ENCODE measurements at regions not wholly inside any gene's neighbourhood (a gene's known extent, or its start where the extent isn't known, plus 50 kb on each side); places are given as distances from the start of the nearest gene placed in this dataset.
A peak's percentile ranks its signal among the peaks of the same experiment; 100 is the strongest.

DNA sequence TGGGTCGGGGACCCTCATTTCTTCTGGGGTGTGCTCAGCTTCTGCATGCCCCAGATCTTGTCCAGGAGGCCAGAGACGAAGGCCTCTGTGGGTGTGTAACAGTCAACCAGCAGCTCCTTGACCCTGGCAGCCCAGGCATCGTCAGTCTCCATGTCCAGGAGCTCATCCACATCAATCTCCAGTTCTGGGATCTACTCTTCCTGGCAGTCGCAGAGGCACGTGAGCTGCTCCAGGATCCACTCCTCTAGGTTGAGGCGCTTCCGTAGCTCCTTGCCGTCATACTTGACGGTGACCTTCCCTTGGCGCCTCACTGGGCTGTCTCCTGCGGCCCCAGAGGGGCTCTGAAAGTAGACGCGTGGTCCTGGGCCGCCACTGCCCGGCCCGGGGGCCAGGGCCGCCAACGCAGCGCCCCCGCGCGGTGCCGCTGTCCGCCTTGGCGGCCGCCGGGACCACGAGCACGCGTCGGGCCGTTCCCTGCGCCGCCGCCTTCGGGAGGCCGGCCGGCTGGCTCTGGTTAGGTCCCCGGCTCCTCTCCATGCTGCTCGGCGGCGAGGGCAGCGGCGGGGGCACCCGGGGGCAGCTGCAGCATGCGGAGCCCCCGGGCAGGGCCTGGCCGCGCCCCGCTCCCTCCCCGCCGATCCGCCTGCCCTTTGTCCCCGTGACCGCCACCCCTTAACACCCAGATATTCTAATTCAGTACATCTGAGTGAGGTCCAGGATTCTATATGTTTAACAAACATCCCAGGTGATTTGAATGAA is 170.5 kb downstream of the SEPTIN7 start:
- H3K4me2 ChIP-seq (ENCODE audit: insufficient read depth, low read length), result peak overlapping the region; percentile 70
- CTCF ChIA-PET, result interaction anchor here (0.6 to 6.9 kb wide), 12 partner anchors 9 to 348 kb away, joined by 3 to 61 read pairs (median 5); no protein-coding TSS in a partner anchor

More for the DNA sequence above, 170.5 kb downstream of the SEPTIN7 start:
- POLR2A ChIA-PET, result no interaction called here
- Histone ChIP-seq H3K9me3 (replicated peaks; ENCODE audit: control insufficient read depth, insufficient read depth, low read length) (no peaks in the 10 kb centered on the region), H3K9ac (replicated peaks; ENCODE audit: extremely low read depth, insufficient read depth, low read length) (no peak overlapping the region), H3K27ac (ENCODE audit: insufficient read depth, low read depth, low read length) (no peak overlapping the region), H3K36me3 (ENCODE audit: control insufficient read depth in 2 of 2, extremely low read depth in 1 of 2, insufficient read depth in 2 of 2, low read length in 2 of 2) (no peaks in the 10 kb centered on the region), H3K9me1 (replicated peaks; ENCODE audit: control insufficient read depth, extremely low read depth, insufficient read depth, low read length) (no peaks in the 10 kb centered on the region), H4K20me1 (replicated peaks; ENCODE audit: control insufficient read depth, extremely low read depth, insufficient read depth, low read length) (no peaks in the 10 kb centered on the region), H3K4me1 (ENCODE audit: control insufficient read depth, extremely low read depth, insufficient read depth, low read length) (no peaks in the 10 kb centered on the region), H2AFZ (ENCODE audit: low read depth, low read length) (peak overlapping the region; percentile 97), H3K4me3 (replicated peaks in 1 of 3; ENCODE audit: insufficient read depth in 1 of 3, low read depth in 1 of 3, low read length in 3 of 3) (no peak overlapping the region), H3K27me3 (ENCODE audit: control insufficient read depth in 2 of 2, insufficient read depth in 2 of 2, low read length in 2 of 2) (peaks cover 0 to 4% of the 10 kb centered on the region in 2 experiments), H3K79me2 (ENCODE audit: control insufficient read depth, insufficient read depth, low read length) (no peaks in the 10 kb centered on the region)
- FAIRE-seq (no peak), DNase-seq (ENCODE audit: low read depth, low spot score) (no peak)
- TF ChIP-seq GATA2 (IDR thresholded peaks at IDR 0.05; ENCODE audit: insufficient read depth, insufficient read length, low read depth, low read length) (no peak), EZH2 (IDR thresholded peaks at IDR 0.05; ENCODE audit: borderline replicate concordance, low read depth, low read length, severe bottlenecking) (peak; percentile 42), JUN (IDR thresholded peaks at IDR 0.05; ENCODE audit: borderline replicate concordance, insufficient read depth, insufficient read length, low read depth) (no peak), POLR2AphosphoS5 (IDR thresholded peaks at IDR 0.05; ENCODE audit: insufficient read depth, low read depth, low read length) (no peak)
- TF ChIP-seq, protein P1, sequence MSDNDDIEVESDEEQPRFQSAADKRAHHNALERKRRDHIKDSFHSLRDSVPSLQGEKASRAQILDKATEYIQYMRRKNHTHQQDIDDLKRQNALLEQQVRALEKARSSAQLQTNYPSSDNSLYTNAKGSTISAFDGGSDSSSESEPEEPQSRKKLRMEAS (IDR thresholded peaks at IDR 0.05; ENCODE audit: insufficient read depth, insufficient read length), result no peak
- TF ChIP-seq, protein P2, sequence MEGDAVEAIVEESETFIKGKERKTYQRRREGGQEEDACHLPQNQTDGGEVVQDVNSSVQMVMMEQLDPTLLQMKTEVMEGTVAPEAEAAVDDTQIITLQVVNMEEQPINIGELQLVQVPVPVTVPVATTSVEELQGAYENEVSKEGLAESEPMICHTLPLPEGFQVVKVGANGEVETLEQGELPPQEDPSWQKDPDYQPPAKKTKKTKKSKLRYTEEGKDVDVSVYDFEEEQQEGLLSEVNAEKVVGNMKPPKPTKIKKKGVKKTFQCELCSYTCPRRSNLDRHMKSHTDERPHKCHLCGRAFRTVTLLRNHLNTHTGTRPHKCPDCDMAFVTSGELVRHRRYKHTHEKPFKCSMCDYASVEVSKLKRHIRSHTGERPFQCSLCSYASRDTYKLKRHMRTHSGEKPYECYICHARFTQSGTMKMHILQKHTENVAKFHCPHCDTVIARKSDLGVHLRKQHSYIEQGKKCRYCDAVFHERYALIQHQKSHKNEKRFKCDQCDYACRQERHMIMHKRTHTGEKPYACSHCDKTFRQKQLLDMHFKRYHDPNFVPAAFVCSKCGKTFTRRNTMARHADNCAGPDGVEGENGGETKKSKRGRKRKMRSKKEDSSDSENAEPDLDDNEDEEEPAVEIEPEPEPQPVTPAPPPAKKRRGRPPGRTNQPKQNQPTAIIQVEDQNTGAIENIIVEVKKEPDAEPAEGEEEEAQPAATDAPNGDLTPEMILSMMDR (IDR thresholded peaks at IDR 0.05; ENCODE audit: extremely low read depth in 1 of 2, insufficient read depth in 1 of 2, low read depth in 1 of 2, low read length in 2 of 2), result peak; percentile 35 to 54
- no TSS peak for BruUV-seq (replicated peaks)
- intact Hi-C loops (cut with micrococcal nuclease) (loop anchor here (10.0 kb wide), 2 partner anchors 167 to 777 kb away; partner anchors contain the start of gene SEPTIN7), dilution Hi-C loops (cut with MboI; ENCODE audit: extremely low pct_ligation_motif_present, low sequenced_read_pairs) (no loop called here)

Measured in endothelial cell of umbilical vein (primary cell).